ENCODE measurements at regions not wholly inside any gene's neighbourhood (a gene's known extent, or its start where the extent isn't known, plus 50 kb on each side); places are given as distances from the start of the nearest gene placed in this dataset.

DNA sequence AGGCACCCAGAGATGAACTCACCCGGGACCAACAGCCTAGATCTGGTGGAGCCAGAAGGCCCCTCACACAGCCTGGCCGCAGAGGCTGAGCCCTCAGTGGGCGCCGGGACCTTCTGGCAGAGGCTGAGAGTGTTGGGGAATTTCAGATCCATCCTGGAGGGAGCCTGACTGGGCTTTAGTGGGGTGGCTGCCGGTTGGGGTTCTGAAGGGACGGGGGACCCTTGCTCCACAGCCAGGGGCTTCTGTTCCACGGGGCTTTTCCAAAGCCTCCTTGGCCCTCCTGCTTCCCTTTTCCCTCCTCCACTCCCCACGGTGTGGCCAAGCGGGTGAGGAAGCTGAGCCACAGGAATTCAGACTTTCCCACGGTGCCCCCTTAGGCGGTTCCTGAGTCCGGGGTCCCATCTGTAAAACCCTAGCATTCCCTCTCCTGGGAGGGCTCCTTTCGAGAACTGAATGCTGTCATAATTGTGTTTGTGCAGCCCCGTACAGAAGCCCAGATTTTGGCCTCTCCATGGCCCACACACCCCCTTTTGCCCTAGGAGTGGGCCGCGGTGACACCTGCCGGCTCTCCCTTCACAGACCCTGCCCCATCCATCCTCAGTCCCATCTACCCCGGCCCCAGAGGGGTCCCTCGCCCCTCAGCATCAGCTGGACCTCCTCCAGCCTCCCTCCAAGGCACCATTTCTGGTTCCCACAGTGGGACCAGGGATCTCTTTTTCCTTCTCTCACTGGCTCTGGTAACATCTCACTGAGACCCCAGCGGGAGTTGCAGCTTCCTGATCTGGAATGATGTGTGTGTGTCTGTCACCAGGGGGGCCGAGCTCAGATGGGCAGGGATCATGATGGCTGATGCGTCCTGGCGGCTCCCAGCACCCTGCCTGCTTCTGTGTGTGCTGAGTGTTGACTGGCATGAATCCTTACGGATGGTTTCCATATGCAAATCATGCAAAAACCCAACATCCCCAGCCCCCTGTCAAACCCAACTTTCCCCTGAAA, 1048.4 kb downstream of the TBC1D22A start:
- TF ChIP-seq, protein P1, sequence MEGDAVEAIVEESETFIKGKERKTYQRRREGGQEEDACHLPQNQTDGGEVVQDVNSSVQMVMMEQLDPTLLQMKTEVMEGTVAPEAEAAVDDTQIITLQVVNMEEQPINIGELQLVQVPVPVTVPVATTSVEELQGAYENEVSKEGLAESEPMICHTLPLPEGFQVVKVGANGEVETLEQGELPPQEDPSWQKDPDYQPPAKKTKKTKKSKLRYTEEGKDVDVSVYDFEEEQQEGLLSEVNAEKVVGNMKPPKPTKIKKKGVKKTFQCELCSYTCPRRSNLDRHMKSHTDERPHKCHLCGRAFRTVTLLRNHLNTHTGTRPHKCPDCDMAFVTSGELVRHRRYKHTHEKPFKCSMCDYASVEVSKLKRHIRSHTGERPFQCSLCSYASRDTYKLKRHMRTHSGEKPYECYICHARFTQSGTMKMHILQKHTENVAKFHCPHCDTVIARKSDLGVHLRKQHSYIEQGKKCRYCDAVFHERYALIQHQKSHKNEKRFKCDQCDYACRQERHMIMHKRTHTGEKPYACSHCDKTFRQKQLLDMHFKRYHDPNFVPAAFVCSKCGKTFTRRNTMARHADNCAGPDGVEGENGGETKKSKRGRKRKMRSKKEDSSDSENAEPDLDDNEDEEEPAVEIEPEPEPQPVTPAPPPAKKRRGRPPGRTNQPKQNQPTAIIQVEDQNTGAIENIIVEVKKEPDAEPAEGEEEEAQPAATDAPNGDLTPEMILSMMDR (conservative IDR thresholded peaks at IDR 0.05; ENCODE audit: low read depth in 2 of 2), result no peak
- TF ChIP-seq EZH2 (IDR thresholded peaks at IDR 0.05; ENCODE audit: low read depth, unreplicated experiment) (no peak), POLR2AphosphoS5 (IDR thresholded peaks at IDR 0.05; ENCODE audit: low read depth) (no peak), ZNF114 (CRISPR knock-in tag; IDR thresholded peaks at IDR 0.05) (no peak), CREB1 (CRISPR knock-in tag; IDR thresholded peaks at IDR 0.05; ENCODE audit: low read depth) (no peak), EZH2phosphoT487 (IDR thresholded peaks at IDR 0.05; ENCODE audit: unreplicated experiment) (no peak), JUNB (IDR thresholded peaks at IDR 0.05; ENCODE audit: unreplicated experiment) (no peak), NANOG (IDR thresholded peaks at IDR 0.05; ENCODE audit: borderline replicate concordance) (no peak), STAT1 (IDR thresholded peaks at IDR 0.05; ENCODE audit: unreplicated experiment) (no peak)
- TF ChIP-seq, protein P2, sequence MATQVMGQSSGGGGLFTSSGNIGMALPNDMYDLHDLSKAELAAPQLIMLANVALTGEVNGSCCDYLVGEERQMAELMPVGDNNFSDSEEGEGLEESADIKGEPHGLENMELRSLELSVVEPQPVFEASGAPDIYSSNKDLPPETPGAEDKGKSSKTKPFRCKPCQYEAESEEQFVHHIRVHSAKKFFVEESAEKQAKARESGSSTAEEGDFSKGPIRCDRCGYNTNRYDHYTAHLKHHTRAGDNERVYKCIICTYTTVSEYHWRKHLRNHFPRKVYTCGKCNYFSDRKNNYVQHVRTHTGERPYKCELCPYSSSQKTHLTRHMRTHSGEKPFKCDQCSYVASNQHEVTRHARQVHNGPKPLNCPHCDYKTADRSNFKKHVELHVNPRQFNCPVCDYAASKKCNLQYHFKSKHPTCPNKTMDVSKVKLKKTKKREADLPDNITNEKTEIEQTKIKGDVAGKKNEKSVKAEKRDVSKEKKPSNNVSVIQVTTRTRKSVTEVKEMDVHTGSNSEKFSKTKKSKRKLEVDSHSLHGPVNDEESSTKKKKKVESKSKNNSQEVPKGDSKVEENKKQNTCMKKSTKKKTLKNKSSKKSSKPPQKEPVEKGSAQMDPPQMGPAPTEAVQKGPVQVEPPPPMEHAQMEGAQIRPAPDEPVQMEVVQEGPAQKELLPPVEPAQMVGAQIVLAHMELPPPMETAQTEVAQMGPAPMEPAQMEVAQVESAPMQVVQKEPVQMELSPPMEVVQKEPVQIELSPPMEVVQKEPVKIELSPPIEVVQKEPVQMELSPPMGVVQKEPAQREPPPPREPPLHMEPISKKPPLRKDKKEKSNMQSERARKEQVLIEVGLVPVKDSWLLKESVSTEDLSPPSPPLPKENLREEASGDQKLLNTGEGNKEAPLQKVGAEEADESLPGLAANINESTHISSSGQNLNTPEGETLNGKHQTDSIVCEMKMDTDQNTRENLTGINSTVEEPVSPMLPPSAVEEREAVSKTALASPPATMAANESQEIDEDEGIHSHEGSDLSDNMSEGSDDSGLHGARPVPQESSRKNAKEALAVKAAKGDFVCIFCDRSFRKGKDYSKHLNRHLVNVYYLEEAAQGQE (IDR thresholded peaks at IDR 0.05; ENCODE audit: unreplicated experiment), result no peak
- TF ChIP-seq, protein P3, sequence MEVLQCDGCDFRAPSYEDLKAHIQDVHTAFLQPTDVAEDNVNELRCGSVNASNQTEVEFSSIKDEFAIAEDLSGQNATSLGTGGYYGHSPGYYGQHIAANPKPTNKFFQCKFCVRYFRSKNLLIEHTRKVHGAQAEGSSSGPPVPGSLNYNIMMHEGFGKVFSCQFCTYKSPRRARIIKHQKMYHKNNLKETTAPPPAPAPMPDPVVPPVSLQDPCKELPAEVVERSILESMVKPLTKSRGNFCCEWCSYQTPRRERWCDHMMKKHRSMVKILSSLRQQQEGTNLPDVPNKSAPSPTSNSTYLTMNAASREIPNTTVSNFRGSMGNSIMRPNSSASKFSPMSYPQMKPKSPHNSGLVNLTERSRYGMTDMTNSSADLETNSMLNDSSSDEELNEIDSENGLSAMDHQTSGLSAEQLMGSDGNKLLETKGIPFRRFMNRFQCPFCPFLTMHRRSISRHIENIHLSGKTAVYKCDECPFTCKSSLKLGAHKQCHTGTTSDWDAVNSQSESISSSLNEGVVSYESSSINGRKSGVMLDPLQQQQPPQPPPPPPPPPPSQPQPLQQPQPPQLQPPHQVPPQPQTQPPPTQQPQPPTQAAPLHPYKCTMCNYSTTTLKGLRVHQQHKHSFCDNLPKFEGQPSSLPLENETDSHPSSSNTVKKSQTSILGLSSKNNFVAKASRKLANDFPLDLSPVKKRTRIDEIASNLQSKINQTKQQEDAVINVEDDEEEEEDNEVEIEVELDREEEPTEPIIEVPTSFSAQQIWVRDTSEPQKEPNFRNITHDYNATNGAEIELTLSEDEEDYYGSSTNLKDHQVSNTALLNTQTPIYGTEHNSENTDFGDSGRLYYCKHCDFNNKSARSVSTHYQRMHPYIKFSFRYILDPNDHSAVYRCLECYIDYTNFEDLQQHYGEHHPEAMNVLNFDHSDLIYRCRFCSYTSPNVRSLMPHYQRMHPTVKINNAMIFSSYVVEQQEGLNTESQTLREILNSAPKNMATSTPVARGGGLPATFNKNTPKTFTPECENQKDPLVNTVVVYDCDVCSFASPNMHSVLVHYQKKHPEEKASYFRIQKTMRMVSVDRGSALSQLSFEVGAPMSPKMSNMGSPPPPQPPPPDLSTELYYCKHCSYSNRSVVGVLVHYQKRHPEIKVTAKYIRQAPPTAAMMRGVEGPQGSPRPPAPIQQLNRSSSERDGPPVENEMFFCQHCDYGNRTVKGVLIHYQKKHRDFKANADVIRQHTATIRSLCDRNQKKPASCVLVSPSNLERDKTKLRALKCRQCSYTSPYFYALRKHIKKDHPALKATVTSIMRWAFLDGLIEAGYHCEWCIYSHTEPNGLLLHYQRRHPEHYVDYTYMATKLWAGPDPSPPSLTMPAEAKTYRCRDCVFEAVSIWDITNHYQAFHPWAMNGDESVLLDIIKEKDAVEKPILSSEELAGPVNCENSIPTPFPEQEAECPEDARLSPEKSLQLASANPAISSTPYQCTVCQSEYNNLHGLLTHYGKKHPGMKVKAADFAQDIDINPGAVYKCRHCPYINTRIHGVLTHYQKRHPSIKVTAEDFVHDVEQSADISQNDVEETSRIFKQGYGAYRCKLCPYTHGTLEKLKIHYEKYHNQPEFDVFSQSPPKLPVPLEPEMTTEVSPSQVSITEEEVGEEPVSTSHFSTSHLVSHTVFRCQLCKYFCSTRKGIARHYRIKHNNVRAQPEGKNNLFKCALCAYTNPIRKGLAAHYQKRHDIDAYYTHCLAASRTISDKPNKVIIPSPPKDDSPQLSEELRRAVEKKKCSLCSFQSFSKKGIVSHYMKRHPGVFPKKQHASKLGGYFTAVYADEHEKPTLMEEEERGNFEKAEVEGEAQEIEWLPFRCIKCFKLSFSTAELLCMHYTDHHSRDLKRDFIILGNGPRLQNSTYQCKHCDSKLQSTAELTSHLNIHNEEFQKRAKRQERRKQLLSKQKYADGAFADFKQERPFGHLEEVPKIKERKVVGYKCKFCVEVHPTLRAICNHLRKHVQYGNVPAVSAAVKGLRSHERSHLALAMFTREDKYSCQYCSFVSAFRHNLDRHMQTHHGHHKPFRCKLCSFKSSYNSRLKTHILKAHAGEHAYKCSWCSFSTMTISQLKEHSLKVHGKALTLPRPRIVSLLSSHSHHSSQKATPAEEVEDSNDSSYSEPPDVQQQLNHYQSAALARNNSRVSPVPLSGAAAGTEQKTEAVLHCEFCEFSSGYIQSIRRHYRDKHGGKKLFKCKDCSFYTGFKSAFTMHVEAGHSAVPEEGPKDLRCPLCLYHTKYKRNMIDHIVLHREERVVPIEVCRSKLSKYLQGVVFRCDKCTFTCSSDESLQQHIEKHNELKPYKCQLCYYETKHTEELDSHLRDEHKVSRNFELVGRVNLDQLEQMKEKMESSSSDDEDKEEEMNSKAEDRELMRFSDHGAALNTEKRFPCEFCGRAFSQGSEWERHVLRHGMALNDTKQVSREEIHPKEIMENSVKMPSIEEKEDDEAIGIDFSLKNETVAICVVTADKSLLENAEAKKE (CRISPR knock-in tag; IDR thresholded peaks at IDR 0.05), result no peak
- TF ChIP-seq, protein P4, sequence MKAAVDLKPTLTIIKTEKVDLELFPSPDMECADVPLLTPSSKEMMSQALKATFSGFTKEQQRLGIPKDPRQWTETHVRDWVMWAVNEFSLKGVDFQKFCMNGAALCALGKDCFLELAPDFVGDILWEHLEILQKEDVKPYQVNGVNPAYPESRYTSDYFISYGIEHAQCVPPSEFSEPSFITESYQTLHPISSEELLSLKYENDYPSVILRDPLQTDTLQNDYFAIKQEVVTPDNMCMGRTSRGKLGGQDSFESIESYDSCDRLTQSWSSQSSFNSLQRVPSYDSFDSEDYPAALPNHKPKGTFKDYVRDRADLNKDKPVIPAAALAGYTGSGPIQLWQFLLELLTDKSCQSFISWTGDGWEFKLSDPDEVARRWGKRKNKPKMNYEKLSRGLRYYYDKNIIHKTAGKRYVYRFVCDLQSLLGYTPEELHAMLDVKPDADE (IDR thresholded peaks at IDR 0.05), result no peak

Measured in GM23338 (cell line).